Common myeloid progenitor, CD34-positive (primary cell): ENCODE measurements at regions not wholly inside any gene's neighbourhood (a gene's known extent, or its start where the extent isn't known, plus 50 kb on each side); places are given as distances from the start of the nearest gene placed in this dataset.

Experiments
- CTCF ChIA-PET: fragments of 350-600 bp; sonication (Branson Sonifier 250); formaldehyde crosslinking; loops from one replicate; lab custom pipeline; 2021; ENCODE audit warnings: antibody characterized with exemption; lab: Charles Lee
- POLR2A ChIA-PET: fragments of 350-600 bp; sonication (Branson Sonifier 250); formaldehyde crosslinking; loops from one replicate; lab custom pipeline; 2021; ENCODE audit warnings: antibody characterized with exemption; lab: Charles Lee
- DNase-seq, 3 donors: peaks; one replicate each; pipeline versions ENCODE4 v3.0.0 to v3.0.0-alpha.2; 2013
- H3K27ac ChIP-seq, 2 experiments: 1 replicate in 1 of 2; 2 replicates in 1 of 2; pipeline ENCODE4 v1.7.0; 2013; ENCODE audit warnings: inconsistent platforms in 2 of 2, low read length in 2 of 2, mild to moderate bottlenecking in 2 of 2, low read depth in 1 of 2, moderate library complexity in 1 of 2; ENCODE audit not compliant: severe bottlenecking in 2 of 2, insufficient read depth in 1 of 2, poor library complexity in 1 of 2
- H3K27me3 ChIP-seq, 5 experiments: replicated peaks in 2 of 5; 1 replicate in 3 of 5; 2 replicates in 2 of 5; pipeline versions ENCODE4 v1.6.1 to v1.7.0; 2013; ENCODE audit warnings: low read length in 4 of 5, mild to moderate bottlenecking in 2 of 5, moderate library complexity in 2 of 5, inconsistent platforms in 1 of 5; ENCODE audit not compliant: insufficient read depth in 5 of 5, control insufficient read depth in 4 of 5
- H3K36me3 ChIP-seq, 4 experiments: 1 replicate in 2 of 4; 2 replicates in 2 of 4; pipeline versions ENCODE4 v1.6.1 to v1.7.0; 2013; ENCODE audit warnings: low read length in 3 of 4, control low read depth in 1 of 4, mild to moderate bottlenecking in 1 of 4; ENCODE audit not compliant: control insufficient read depth in 4 of 4, insufficient read depth in 4 of 4
- H3K4me1 ChIP-seq, 4 experiments: 1 replicate in 3 of 4; 2 replicates in 1 of 4; pipeline versions ENCODE4 v1.6.1 to v1.7.1; 2013; ENCODE audit warnings: low read length in 3 of 4, mild to moderate bottlenecking in 3 of 4, control low read depth in 1 of 4, inconsistent platforms in 1 of 4, moderate library complexity in 1 of 4; ENCODE audit not compliant: control insufficient read depth in 4 of 4, insufficient read depth in 4 of 4; ENCODE audit errors: control extremely low read depth in 1 of 4
- H3K4me3 ChIP-seq, 7 experiments: 1 replicate in 4 of 7; 2 replicates in 3 of 7; pipeline versions ENCODE4 v1.5.1 to v1.7.0; 2013; ENCODE audit warnings: mild to moderate bottlenecking in 7 of 7, low read length in 6 of 7, moderate library complexity in 6 of 7, inconsistent platforms in 2 of 7, low read depth in 2 of 7, control low read depth in 1 of 7; ENCODE audit not compliant: insufficient read depth in 4 of 7, control insufficient read depth in 1 of 7; ENCODE audit errors: extremely low read depth in 1 of 7
- H3K9me3 ChIP-seq, 5 experiments: 1 replicate in 4 of 5; 2 replicates in 1 of 5; pipeline versions ENCODE4 v1.6.1 to v1.7.1; 2013; ENCODE audit warnings: low read length in 4 of 5, mild to moderate bottlenecking in 2 of 5, inconsistent platforms in 1 of 5, low read depth in 1 of 5, moderate library complexity in 1 of 5; ENCODE audit not compliant: control insufficient read depth in 4 of 5, insufficient read depth in 2 of 5; ENCODE audit errors: control extremely low read depth in 1 of 5
- WGBS: methylation state at CpG from one replicate; pipeline ENCODE4 v1.1.5; 2013; ENCODE audit not compliant: insufficient coverage; 5-methylcytosine and 5-hydroxymethylcytosine counted together

DNA sequence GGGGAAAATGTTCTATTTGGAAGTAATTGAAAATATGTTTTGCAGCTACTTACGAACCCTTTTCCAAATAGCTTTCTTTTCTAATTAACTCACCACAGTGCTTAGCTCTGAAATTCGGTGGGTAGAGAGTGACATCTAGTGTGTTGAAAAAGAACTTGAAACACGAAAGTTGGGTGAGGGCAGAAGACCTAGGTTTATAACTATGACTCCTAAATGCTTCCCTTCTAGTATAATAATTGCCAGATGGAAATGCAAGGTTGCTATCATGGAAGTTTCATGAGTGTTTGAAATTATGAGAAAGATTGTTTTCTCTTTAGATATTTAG lies 77.3 kb upstream of the NOCT start:
- Histone ChIP-seq H3K27me3 (no peaks in the 10 kb centered on the region), H3K36me3 (no peaks in the 10 kb centered on the region), H3K4me3 (peak overlapping the region in 1 of 7 experiments; percentile 29), H3K27ac (no peak overlapping the region), H3K4me1 (peaks cover 0 to 3% (median 0%) of the 10 kb centered on the region in 4 experiments), H3K9me3 (no peaks in the 10 kb centered on the region)
- ChIA-PET CTCF (interaction anchor here (0.8 to 1.9 kb wide), 9 partner anchors 10 to 257 kb away, joined by 3 to 9 read pairs (median 5); no protein-coding TSS in a partner anchor), POLR2A (no interaction called here)
- DNase-seq: peak; percentile 48 to 74 (median 63)
- WGBS: 0% methylated on average over 1 of the region's 3 CpGs

DNA sequence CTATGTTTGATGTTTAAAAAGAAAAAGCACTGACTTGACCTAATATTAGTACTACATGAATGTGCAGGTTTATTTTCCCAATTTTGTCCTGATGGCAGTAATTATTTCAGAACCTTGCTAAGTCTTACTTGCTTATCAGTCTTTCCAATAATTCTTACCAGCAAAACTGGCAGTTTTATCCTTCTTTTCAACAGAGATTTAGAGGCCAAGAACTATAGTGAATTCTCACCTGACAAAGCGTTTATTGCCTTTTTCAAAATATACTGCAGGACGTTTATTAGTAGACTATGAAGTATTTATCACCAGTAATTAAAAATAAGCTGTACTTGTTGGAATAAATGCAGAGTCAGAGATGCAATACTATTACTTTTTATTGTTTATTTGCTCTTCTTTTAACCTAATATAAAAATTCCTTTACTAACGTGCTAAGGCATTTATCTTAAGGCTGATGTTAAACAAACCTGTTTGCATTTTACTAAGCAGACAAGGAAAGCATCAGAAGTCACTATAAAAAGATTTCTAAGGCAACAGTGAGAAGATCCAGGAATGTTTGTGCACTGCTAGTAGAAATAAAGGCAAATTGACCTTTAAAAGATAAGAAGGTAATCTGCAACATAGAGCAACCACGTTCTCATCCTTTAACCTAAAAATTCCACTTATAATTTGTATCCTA lies 80.3 kb upstream of the NOCT start:
- no peaks in the 10 kb centered on the region for H3K27me3 ChIP-seq
- peaks cover 0 to 3% (median 0%) of the 10 kb centered on the region in 4 experiments for H3K4me1 ChIP-seq
- H3K9me3 ChIP-seq: no peaks in the 10 kb centered on the region
- H3K36me3 ChIP-seq: no peaks in the 10 kb centered on the region
- WGBS: no CpG with 5 or more reads among the region's 4 CpGs
- no peak overlapping the region for H3K27ac ChIP-seq
- CTCF ChIA-PET: interaction anchor here (0.6 to 1.0 kb wide), 2 partner anchors 10 to 16 kb away, joined by 3 read pairs; no protein-coding TSS in a partner anchor
- DNase-seq: no peak
- POLR2A ChIA-PET: no interaction called here
- H3K4me3 ChIP-seq: no peak overlapping the region

- POLR2A ChIA-PET: no interaction called here
- CTCF ChIA-PET: interaction anchor here (1.6 to 2.2 kb wide), 2 partner anchors 10 to 56 kb away, joined by 3 to 7 read pairs; no protein-coding TSS in a partner anchor
- Histone ChIP-seq H3K4me1 (peaks cover 0 to 4% (median 0%) of the 10 kb centered on the region in 4 experiments), H3K27me3 (no peaks in the 10 kb centered on the region), H3K27ac (no peak overlapping the region), H3K9me3 (no peaks in the 10 kb centered on the region), H3K36me3 (no peaks in the 10 kb centered on the region), H3K4me3 (no peak overlapping the region)
- peak in 2 of 3 donors; percentile 36 to 43 for DNase-seq
These were observed 88.5 kb upstream of the NOCT start for GRCh38 chr4:138927072-138927471.

DNA sequence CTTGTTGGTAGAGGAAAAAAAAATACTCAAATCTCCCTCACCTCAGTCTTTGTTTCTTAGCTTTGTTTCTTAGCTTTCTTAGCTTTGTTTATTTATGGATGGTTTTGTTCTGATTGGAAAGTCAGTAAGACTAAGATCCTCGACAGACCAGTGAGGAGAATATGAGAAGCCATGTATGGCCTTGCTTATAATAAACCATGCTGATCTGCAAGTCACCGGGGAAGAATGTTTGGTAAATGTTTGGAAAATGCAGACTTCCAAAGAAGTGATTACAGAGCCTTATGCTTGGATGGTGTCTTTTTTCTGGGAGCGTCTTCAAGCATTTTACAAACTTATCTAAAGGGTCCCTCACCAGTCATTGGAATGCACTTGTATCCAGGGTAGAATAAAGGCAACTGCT lies 90.1 kb upstream of the NOCT start:
- ChIA-PET POLR2A (no interaction called here), CTCF (interaction anchor here (1.1 to 2.2 kb wide), 3 partner anchors 8 to 54 kb away, joined by 3 to 7 read pairs (median 4); no protein-coding TSS in a partner anchor)
- no peaks in the 10 kb centered on the region for H3K27me3 ChIP-seq
- H3K4me3 ChIP-seq: no peak overlapping the region
- 100% methylated on average over 1 of the region's 3 CpGs for WGBS
- no peaks in the 10 kb centered on the region for H3K9me3 ChIP-seq
- peaks cover 0 to 4% (median 0%) of the 10 kb centered on the region in 4 experiments for H3K4me1 ChIP-seq
- H3K36me3 ChIP-seq: no peaks in the 10 kb centered on the region
- DNase-seq: no peak
- no peak overlapping the region for H3K27ac ChIP-seq

- no peaks in the 10 kb centered on the region for H3K36me3 ChIP-seq
- H3K4me1 ChIP-seq: no peaks in the 10 kb centered on the region
- WGBS: 54% methylated on average over 23 of the region's 27 CpGs
- peak; percentile 19 to 51 (median 39) for DNase-seq
- H3K27me3 ChIP-seq: peaks cover 0 to 4% (median 0%) of the 10 kb centered on the region in 5 experiments
- POLR2A ChIA-PET: no interaction called here
- CTCF ChIA-PET: interaction anchor here (0.6 to 1.9 kb wide), 6 partner anchors 16 to 1005 kb away, joined by 3 to 5 read pairs (median 3); no protein-coding TSS in a partner anchor
- H3K4me3 ChIP-seq: no peak overlapping the region
- H3K9me3 ChIP-seq: no peaks in the 10 kb centered on the region
- no peak overlapping the region for H3K27ac ChIP-seq
These were observed 96.3 kb upstream of the NOCT start for GRCh38 chr4:138919094-138919936.

DNA sequence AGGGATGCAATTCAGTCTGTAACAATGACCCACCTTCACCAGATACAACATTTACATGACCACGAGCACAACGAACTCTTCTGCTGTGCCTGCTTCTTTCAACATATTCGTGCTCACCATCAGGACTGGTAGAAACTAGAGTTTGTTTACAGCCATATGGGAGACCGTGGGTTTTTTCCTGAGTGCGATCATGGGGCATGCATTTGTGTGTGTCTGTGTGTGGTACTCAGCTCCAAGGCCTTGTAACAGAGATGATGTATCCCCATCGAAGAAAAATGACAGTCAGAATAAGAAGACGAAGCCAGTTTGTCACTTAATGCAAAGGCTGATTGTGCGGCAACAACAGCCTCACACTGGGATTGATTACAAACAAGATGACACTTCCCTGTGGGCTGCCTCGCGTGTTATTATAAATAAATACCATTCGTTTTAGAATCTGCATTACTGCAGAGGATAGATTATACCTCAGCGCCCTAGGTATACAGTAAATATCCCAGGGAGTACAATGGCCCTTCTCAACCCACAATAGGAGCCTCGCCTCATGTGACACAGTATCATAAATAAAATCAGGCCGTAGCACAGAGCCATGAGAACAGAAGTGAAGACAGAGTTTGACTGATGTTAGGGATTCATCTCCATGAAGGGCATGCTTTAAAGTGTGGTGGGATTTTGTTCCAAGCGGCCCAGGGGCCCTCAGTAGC lies 97.3 kb upstream of the NOCT start:
- CTCF ChIA-PET: interaction anchor here (1.3 to 2.6 kb wide), 5 partner anchors 17 to 237 kb away, joined by 3 to 13 read pairs (median 3); no protein-coding TSS in a partner anchor
- Histone ChIP-seq H3K4me3 (no peak overlapping the region), H3K27me3 (peaks cover 0 to 4% (median 0%) of the 10 kb centered on the region in 5 experiments), H3K27ac (no peak overlapping the region), H3K4me1 (no peaks in the 10 kb centered on the region), H3K9me3 (no peaks in the 10 kb centered on the region), H3K36me3 (no peaks in the 10 kb centered on the region)
- WGBS: 92% methylated on average over 12 of the region's 15 CpGs
- no peak for DNase-seq
- POLR2A ChIA-PET: no interaction called here
